AG09309 (cell line): ENCODE measurements at regions not wholly inside any gene's neighbourhood (a gene's known extent, or its start where the extent isn't known, plus 50 kb on each side); places are given as distances from the start of the nearest gene placed in this dataset.

Experiments used
- DNase-seq: peaks from one replicate; pipeline ENCODE4 v3.0.0-alpha.2; 2010; ENCODE audit warnings: low read depth
- H3K4me3 ChIP-seq: 2 replicates; pipeline ENCODE4 v1.5.1; 2011; ENCODE audit warnings: mild to moderate bottlenecking, low read depth, low read length, moderate library complexity; ENCODE audit not compliant: control insufficient read depth
- CTCF ChIP-seq: IDR thresholded peaks from 2 replicates; pipeline ENCODE4 v1.5.1; 2011; ENCODE audit warnings: mild to moderate bottlenecking, low read depth, low read length, inconsistent platforms; ENCODE audit not compliant: insufficient read depth, control insufficient read depth; ENCODE audit errors: missing control alignments

- DNase-seq: no peak
- TF ChIP-seq CTCF: no peak
- H3K4me3 ChIP-seq: no peak overlapping the region
These were observed 236.7 kb upstream of the GOT2 start for GRCh38 chr16:58970775-58971174.

DNA sequence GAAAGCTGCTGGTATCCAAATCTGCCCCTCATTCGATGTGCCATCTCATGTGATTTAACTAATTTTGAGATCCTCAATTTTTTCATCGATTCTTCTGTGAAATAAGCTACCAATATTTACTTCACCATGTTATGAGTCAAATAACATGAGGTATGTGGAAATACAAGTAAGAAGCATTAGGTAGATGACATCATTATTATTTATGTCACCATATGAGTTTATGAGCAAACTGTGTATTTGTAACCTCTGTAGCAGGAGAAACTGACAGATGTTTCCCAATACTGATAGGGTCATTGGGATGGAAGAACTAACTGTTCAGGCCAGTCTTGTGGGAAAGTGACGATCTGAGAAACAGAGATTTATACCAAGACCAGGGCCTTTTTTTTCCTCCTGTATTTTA lies 229.4 kb upstream of the GOT2 start:
- no peak for TF ChIP-seq CTCF
- no peak overlapping the region for H3K4me3 ChIP-seq
- DNase-seq: no peak

- TF ChIP-seq CTCF: no peak
- DNase-seq: no peak
- no peak overlapping the region for H3K4me3 ChIP-seq
These were observed 228.7 kb upstream of the GOT2 start for GRCh38 chr16:58962811-58963210.

DNA sequence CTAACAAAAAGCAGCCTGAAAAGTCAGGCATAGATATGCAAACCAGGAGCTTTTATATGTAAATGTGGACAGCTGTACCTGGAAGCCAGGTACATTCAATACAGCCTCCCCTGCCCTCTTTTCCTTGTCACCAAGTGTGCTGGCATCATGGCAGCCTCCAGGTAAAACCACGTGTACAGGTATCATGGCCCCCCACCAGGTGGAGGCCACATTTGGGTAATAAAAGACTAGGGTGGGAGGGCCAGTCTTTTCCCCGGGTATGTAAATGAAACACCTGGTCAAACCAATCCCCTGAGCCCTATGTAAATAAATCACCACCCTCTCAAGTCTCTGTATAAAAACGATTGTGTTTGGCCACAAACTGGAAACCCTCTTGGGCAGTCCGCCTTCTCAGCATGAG lies 226.4 kb upstream of the GOT2 start:
- DNase-seq: no peak
- TF ChIP-seq CTCF: no peak
- H3K4me3 ChIP-seq: no peak overlapping the region

- no peak overlapping the region for H3K4me3 ChIP-seq
- DNase-seq: no peak
- no peak for TF ChIP-seq CTCF
These were observed 225.9 kb upstream of the GOT2 start for GRCh38 chr16:58960034-58960433.

- DNase-seq: no peak
- TF ChIP-seq CTCF: no peak
- no peak overlapping the region for H3K4me3 ChIP-seq
These were observed 224.6 kb upstream of the GOT2 start for GRCh38 chr16:58958749-58959148.

DNA sequence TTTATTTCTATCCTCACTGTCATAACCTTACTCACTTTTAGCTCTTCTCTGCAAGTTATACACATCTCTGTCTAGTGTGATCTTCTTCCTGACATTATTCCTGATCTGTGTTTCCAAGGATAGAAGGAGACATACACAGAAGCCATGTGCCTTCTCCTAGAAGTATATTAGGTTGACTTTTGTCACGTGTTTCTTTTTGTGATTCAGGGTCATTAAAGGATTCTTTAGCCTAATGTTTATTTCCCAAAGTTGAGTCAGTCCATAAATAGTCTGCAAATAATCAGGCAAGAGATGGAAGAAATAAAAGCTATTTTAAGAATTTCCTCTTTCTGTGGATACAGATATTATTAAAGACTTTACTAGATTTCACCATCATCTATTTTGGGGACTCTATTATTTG lies 214.1 kb upstream of the GOT2 start:
- no peak for DNase-seq
- no peak overlapping the region for H3K4me3 ChIP-seq
- no peak for TF ChIP-seq CTCF
